Central memory CD8-positive, alpha-beta T cell (primary cell): ENCODE measurements at regions not wholly inside any gene's neighbourhood (a gene's known extent, or its start where the extent isn't known, plus 50 kb on each side); places are given as distances from the start of the nearest gene placed in this dataset.
"Not testable (repeated sequence)": the region's sequence is repeated elsewhere in the genome, so short reads cannot be mapped to it uniquely, and the experiment has no call there.

ENCODE experiments used
- ATAC-seq: fragments of 150-1000 bp; cut with Tn5 transposase; replicated peaks from 2 replicates; pipeline ENCODE4 v1.10.0; 2022; ENCODE audit warnings: mild to moderate bottlenecking, moderate FRiP score, moderate number of reproducible peaks; ENCODE audit not compliant: poor library complexity, severe bottlenecking; ENCODE audit errors: extremely low read depth
- DNase-seq, 2 donors: peaks; one replicate each; pipeline ENCODE4 v3.0.0; 2021; ENCODE audit warnings: low spot score in 2 of 2
- H3K27ac Mint-ChIP-seq: one replicate; pipeline ENCODE4 v1.8.0; 2022; ENCODE audit warnings: low read depth, mild to moderate bottlenecking, moderate library complexity, mixed read lengths
- H3K27me3 Mint-ChIP-seq: one replicate; pipeline ENCODE4 v1.8.0; 2022; ENCODE audit warnings: mixed read lengths
- H3K36me3 Mint-ChIP-seq: one replicate; pipeline ENCODE4 v1.8.0; 2022; ENCODE audit warnings: mild to moderate bottlenecking, moderate library complexity, mixed read lengths; ENCODE audit not compliant: insufficient read depth
- H3K4me1 Mint-ChIP-seq: one replicate; pipeline ENCODE4 v1.8.0; 2022; ENCODE audit warnings: mixed read lengths
- H3K4me3 Mint-ChIP-seq: one replicate; pipeline ENCODE4 v1.8.0; 2022; ENCODE audit warnings: mild to moderate bottlenecking, moderate library complexity, mixed read lengths
- H3K9me3 Mint-ChIP-seq: one replicate; pipeline ENCODE4 v1.8.0; 2022; ENCODE audit warnings: mixed read lengths

DNA sequence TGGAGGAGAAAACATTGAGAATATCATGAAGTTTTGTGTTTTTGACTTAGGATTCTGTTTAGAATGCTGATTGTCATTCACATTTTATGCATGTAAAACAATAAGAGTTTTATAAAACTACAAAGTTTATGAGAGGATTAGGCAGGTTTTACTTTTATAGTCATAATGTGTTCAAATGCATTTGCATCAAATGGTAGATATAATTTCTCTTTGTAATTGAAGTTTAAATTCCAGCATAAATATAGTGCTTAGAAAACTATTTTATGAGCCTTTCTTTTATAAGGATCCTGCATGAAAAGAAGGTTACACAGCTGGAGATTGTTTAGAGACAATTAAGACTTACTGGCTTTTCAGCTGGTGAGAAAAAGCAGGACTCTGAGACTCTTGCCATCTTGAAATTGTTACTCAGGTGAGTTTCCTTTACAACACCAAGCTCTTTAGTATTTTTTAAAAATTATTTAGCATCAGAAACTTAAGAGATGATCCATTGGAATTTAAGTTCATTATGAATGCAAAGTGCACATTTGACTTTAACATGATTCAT is 157.1 kb upstream of the MAN1A1 start:
- peaks cover 20% of the 10 kb centered on the region for H3K27me3 Mint-ChIP-seq
- ATAC-seq (no peak), DNase-seq (no peak)
- no peaks in the 10 kb centered on the region for H3K36me3 Mint-ChIP-seq
- H3K4me3 Mint-ChIP-seq = no peak overlapping the region
- no peaks in the 10 kb centered on the region for H3K9me3 Mint-ChIP-seq
- no peak overlapping the region for H3K27ac Mint-ChIP-seq
- H3K4me1 Mint-ChIP-seq = no peaks in the 10 kb centered on the region

DNA sequence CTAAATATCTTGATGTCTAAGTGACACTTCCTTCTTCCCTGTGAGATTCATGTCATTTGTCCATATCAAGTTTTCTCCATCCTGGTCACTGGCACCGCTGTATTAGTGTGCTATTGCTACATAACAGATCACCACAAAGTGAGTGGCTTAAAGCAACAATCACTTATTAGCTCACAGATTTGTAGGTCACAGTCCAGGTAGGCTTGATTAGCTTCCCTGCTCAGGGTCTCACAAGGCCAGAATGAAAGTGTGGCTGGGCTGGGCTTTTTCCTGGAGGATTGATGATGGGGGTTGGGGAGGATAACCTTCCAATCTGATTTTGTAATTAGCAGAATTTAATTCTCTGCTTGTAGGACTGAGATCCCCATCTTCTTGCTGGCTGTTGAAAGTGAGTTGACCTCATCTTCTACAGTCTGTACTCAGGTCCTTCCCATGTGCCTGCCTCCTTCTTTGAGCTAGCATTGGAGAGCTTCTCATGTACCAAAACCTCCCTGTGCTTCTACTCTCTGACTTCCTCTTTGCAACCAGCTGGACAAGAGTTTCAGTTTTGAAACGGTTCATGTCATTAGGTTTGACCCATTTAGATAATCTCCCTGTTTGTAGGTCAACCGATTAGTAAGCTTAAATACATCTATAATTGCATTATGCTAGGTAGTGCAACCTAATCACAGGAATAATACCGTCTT is 152.4 kb upstream of the MAN1A1 start:
- no peaks in the 10 kb centered on the region for H3K9me3 Mint-ChIP-seq
- no peaks in the 10 kb centered on the region for H3K4me1 Mint-ChIP-seq
- ATAC-seq (no peak), DNase-seq (no peak)
- H3K27ac Mint-ChIP-seq = no peak overlapping the region
- H3K27me3 Mint-ChIP-seq = no peaks in the 10 kb centered on the region
- no peaks in the 10 kb centered on the region for H3K36me3 Mint-ChIP-seq
- no peak overlapping the region for H3K4me3 Mint-ChIP-seq

DNA sequence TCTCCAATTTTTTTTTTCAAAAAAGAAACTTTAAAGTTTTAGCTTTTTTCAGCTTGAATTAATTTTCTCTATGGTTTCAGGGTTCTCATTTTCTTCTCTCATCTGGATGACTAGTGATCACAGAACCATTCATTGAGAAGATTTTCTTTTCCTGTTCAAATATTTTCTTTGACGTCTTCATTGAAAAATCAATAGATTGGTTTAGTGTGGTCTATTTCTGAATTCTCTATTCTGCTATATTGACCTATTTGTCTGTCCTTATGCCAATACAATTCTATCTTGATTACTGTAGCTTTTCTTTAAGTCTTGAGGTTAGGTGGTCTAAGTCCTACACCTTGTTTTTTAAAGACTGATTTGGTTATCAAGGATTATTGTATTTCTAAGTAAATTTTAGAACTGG is 150.2 kb upstream of the MAN1A1 start:
- Mint-ChIP-seq H3K9me3 (no peaks in the 10 kb centered on the region), H3K4me1 (no peaks in the 10 kb centered on the region), H3K4me3 (no peak overlapping the region), H3K27me3 (no peaks in the 10 kb centered on the region), H3K27ac (no peak overlapping the region), H3K36me3 (no peaks in the 10 kb centered on the region)
- ATAC-seq = no peak
- DNase-seq = no peak

DNA sequence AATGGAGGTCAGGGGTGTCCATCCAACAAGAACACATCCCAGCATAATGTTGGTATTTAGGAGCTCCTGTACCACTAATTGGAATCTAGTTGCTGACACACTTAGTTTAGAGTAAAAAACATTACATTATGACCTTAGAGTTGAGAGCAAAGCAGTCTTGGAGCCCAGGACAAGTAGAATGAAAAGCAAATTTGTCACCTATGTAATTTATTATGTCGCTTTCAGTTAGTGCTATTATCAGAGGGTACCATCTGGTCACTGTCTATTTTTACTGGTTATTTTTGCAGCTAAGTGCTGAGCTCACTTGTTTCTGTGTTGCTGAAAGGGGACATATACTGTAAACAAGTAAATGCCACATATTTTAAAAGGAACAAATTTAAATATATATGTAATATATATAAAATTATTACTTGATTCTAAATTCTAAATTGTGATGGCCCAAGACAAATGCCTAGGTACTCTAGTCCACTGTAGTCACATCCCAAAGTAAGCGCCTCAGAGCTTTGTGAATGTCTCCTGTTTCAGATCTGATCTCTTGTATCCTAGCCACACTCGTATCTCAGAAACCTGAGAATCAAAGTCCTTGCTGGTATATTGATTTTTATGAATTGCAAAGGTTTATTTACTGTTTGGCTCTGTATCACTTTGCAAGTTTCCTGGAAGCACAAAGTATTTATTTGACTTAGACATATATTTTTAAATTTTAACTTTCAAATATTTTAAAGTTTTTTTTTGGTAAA is 148.6 kb upstream of the MAN1A1 start:
- Mint-ChIP-seq H3K27ac (no peak overlapping the region), H3K27me3 (no peaks in the 10 kb centered on the region), H3K36me3 (no peaks in the 10 kb centered on the region), H3K9me3 (no peaks in the 10 kb centered on the region), H3K4me1 (no peaks in the 10 kb centered on the region), H3K4me3 (no peak overlapping the region)
- ATAC-seq (no peak), DNase-seq (no peak)

DNA sequence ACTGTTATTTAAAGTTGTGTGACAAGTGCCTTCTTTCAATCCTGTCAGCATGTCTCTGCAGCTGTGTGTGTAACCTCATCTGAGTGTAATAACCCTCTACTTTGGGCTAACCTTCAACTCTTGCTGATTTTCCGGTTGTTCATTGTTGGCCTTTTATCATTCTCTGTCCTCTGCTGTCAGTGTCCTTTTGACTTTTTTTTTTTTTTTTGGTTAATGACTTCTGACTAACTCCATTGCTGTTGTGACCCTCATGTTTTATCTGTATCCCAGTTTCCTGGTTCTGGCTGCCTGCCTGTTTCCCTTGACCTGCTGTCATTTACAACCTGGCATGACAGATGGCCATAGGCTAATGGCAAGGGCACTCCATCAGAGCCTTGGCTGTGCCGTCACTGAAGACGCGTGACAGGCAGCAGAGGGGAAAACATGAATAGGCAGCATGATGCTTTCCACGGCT is 145.7 kb upstream of the MAN1A1 start:
- Mint-ChIP-seq H3K27me3 (no peaks in the 10 kb centered on the region), H3K4me1 (no peaks in the 10 kb centered on the region), H3K27ac (no peak overlapping the region), H3K9me3 (no peaks in the 10 kb centered on the region), H3K36me3 (no peaks in the 10 kb centered on the region), H3K4me3 (no peak overlapping the region)
- ATAC-seq (no peak), DNase-seq (no peak)

DNA sequence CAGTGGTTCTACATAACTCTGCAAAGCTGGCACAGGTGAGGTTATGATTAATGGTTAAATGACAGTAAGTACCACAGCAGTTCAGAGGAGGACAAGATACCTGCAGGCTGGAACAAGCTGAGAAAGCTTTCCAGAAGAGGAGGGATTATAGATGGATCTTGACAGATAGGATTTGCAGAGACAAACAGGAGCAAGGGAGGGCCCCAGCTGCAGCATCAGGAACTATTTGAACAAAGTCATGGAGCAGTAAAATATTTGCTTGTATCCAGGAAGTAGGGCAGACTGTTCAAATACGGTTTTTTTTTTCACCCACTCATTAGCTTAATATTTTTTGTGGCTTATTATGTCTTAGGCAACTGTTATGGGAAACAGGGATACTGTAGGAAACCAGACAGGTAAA is 144.4 kb upstream of the MAN1A1 start:
- Mint-ChIP-seq H3K27me3 (no peaks in the 10 kb centered on the region), H3K4me3 (no peak overlapping the region), H3K27ac (no peak overlapping the region), H3K4me1 (no peaks in the 10 kb centered on the region), H3K36me3 (no peaks in the 10 kb centered on the region), H3K9me3 (no peaks in the 10 kb centered on the region)
- DNase-seq (no peak), ATAC-seq (no peak)

DNA sequence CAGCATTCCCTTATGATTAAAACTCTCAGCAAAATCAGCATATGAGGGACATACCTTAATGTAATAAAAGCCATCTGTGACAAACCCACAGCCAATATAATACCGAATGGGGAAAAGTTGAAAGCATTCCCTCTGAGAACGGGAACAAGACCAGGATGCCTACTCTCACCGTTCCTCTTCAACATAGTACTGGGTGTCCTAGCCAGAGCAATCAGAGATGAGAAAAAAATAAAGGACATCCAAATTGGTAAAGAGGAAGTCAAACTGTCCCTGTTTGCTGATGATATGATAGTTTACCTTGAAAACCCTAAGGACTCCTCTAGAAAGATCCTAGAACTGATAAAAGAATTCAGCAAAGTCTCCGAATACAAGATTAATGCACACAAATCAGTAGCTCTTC is 141.6 kb upstream of the MAN1A1 start:
- not testable (repeated sequence) for H3K36me3 Mint-ChIP-seq, H3K4me1 Mint-ChIP-seq, H3K9me3 Mint-ChIP-seq, H3K27ac Mint-ChIP-seq, H3K4me3 Mint-ChIP-seq, DNase-seq, H3K27me3 Mint-ChIP-seq, ATAC-seq

DNA sequence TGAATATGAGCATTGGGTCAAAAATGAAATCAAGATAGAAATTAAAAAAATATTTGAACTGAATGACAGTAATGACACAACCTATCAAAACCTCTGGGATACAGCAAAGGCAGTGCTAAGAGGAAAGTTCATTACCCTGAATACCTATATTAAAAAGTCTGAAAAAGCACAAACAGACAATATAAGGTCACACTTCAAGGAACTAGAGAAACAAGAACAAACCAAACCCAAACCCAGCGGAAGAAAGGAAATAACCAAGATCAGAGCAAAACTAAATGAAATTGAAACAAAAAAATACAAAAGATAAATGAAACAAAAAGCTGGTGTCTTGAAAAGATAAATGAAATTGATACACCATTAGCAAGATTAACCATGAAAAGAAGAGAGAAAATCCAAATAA is 140.5 kb upstream of the MAN1A1 start:
- DNase-seq, H3K9me3 Mint-ChIP-seq, H3K4me3 Mint-ChIP-seq, ATAC-seq, H3K4me1 Mint-ChIP-seq, H3K27ac Mint-ChIP-seq, H3K36me3 Mint-ChIP-seq: not testable (repeated sequence)
- H3K27me3 Mint-ChIP-seq = peaks cover 11% of the 10 kb centered on the region

DNA sequence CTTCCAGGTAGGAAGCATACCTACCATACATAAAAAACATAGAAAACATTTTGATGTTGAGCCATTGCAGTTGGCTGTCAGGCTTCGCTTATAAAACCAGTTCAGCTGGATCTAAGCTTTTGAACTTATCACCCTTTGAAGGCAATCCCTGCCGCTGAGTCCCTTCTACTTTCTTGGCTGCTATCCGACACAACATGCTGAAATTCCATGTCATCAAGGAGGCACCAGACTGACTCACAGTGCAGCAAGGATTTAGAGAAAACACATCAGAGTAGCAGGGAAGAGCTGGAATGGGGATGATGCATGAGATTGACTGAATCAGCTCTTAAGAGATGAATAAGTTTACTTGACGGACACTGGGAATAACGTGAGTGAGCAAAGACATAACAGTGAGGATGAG is 135.0 kb upstream of the MAN1A1 start:
- Mint-ChIP-seq H3K27ac (no peak overlapping the region), H3K27me3 (peaks cover 11% of the 10 kb centered on the region), H3K4me3 (no peak overlapping the region), H3K9me3 (no peaks in the 10 kb centered on the region), H3K4me1 (no peaks in the 10 kb centered on the region), H3K36me3 (no peaks in the 10 kb centered on the region)
- ATAC-seq (no peak), DNase-seq (no peak)

DNA sequence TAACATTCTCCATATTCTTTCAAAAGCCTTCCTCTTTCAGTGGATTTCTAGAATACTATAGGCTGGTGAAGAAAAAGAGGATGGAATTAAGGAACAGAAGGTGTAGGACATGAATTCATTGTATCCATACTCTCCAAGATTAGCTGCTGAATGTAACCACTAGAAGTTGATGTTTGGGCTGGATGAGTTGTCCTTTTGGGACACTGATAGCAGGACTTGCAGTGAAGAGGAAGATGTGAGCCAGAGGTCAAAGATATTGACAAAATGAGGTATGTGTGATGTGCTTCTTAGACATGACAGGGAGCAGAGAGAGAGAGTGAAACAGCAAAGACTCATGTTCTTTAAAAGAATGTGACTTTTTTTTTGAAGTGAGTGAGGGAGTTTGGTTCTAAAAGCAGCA is 134.3 kb upstream of the MAN1A1 start:
- Mint-ChIP-seq H3K4me3 (no peak overlapping the region), H3K9me3 (no peaks in the 10 kb centered on the region), H3K36me3 (no peaks in the 10 kb centered on the region), H3K27me3 (peaks cover 11% of the 10 kb centered on the region), H3K27ac (no peak overlapping the region), H3K4me1 (no peaks in the 10 kb centered on the region)
- DNase-seq (no peak), ATAC-seq (no peak)

DNA sequence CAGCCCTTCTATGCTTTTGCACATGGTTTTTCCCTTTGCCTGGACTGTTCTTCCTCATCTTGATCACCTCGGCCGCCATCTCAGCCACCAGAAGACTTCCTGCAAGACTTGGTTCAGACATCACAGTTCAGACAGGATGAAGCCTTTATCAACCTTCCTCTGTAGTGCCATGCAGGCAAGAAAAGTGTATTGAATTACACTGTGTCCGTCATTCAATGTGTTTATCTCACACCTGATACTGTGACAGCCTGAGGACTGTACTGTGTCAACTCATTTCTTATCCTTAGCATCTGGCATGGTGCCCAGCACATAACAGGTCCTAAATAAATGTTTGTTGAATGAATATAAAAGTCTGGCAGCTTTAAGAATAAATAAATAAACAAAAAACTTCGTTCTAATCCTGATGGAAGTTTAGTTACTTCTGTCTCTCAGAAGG is 133.3 kb upstream of the MAN1A1 start:
- H3K36me3 Mint-ChIP-seq = no peaks in the 10 kb centered on the region
- no peaks in the 10 kb centered on the region for H3K9me3 Mint-ChIP-seq
- no peak for ATAC-seq
- H3K27ac Mint-ChIP-seq = no peak overlapping the region
- peaks cover 11% of the 10 kb centered on the region for H3K27me3 Mint-ChIP-seq
- no peak overlapping the region for H3K4me3 Mint-ChIP-seq
- no peaks in the 10 kb centered on the region for H3K4me1 Mint-ChIP-seq
- DNase-seq = no peak

DNA sequence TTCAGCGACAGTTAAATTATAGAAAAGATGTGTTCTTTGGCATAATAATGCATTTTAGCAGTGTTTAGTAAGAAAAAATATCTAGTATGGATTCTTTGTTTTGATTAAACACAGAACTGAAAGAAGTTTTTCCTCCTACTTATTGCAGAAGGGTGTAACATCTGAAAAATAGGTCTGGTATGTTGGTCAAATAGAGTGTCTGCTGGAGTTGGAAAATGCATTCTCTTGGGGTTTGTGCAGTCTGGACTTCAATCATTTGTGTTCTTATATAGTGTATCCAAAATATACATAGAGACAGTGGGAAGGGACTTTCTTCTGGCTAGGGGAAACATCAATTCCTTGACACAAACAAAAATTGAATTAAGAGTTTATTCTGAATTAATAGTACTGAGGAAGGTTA is 132.4 kb upstream of the MAN1A1 start:
- no peak overlapping the region for H3K27ac Mint-ChIP-seq
- no peak overlapping the region for H3K4me3 Mint-ChIP-seq
- no peak for ATAC-seq
- H3K36me3 Mint-ChIP-seq = no peaks in the 10 kb centered on the region
- no peaks in the 10 kb centered on the region for H3K9me3 Mint-ChIP-seq
- no peak for DNase-seq
- no peaks in the 10 kb centered on the region for H3K4me1 Mint-ChIP-seq
- H3K27me3 Mint-ChIP-seq = peaks cover 11% of the 10 kb centered on the region

DNA sequence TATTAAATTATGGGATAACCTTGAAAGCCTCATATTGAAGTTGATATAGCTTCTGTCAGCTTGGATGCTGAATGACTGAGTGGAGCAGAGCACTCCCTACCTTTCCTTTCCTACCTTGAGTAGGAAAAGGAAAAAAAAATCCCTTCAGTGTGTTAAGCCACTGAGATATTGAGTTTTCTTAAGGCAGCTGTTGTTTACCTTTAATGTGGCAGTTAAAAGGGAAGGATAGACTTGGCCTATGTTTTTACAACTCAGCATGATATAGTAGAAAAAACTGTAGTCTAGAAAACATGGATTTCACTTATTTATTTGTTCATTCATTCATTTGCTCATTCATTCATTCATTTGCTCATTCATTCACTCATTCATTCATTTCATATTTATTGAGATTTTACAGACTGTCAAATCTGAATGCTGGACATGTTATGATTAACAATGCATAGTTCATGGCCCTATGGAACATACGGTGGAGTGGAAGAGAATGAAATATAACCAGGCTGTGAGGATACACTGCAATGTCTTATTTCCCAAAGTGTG is 131.5 kb upstream of the MAN1A1 start:
- H3K9me3 Mint-ChIP-seq = no peaks in the 10 kb centered on the region

More for the DNA sequence above, 131.5 kb upstream of the MAN1A1 start:
- DNase-seq (no peak), ATAC-seq (no peak)
- H3K27me3 Mint-ChIP-seq = peaks cover 7% of the 10 kb centered on the region
- no peaks in the 10 kb centered on the region for H3K36me3 Mint-ChIP-seq
- no peaks in the 10 kb centered on the region for H3K4me1 Mint-ChIP-seq
- no peak overlapping the region for H3K27ac Mint-ChIP-seq
- H3K4me3 Mint-ChIP-seq = no peak overlapping the region
